Body of pancreas (tissue), 4 donors: ENCODE measurements at regions not wholly inside any gene's neighbourhood (a gene's known extent, or its start where the extent isn't known, plus 50 kb on each side); places are given as distances from the start of the nearest gene placed in this dataset.
A peak's percentile ranks its signal among the peaks of the same experiment; 100 is the strongest.
"Not testable (repeated sequence)": the region's sequence is repeated elsewhere in the genome, so short reads cannot be mapped to it uniquely, and the experiment has no call there.

ENCODE experiments used
- ATAC-seq: fragments of 150-250 bp; one replicate; pipeline ENCODE4 v1.9.1; 2016
- DNase-seq, 4 donors: peaks; one replicate each; pipeline ENCODE4 v3.0.0-alpha.2; 2019
- H3K27ac ChIP-seq, 4 donors: fragments of 200-600 bp; sonication (generic); 1 replicate in 3 of 4; 2 replicates in 1 of 4; pipeline versions ENCODE4 v1.5.1 to v1.6.1; 2016 to 2019; ENCODE audit warnings: mild to moderate bottlenecking in 1 of 4, mixed read lengths in 1 of 4, moderate library complexity in 1 of 4
- H3K27me3 ChIP-seq, 2 donors: fragments of 200-600 bp; sonication (generic); one replicate each; pipeline ENCODE4 v1.6.0; 2016; ENCODE audit warnings: mild to moderate bottlenecking in 1 of 2
- H3K36me3 ChIP-seq, 2 donors: fragments of 200-600 bp; sonication (generic); replicated peaks in 1 of 2; 2 replicates each; pipeline ENCODE4 v1.5.1; 2016; ENCODE audit warnings: low read depth in 2 of 2; ENCODE audit not compliant: insufficient read depth in 1 of 2
- H3K4me1 ChIP-seq: fragments of 200-600 bp; sonication (generic); one replicate; pipeline ENCODE4 v1.6.0; 2016
- H3K4me3 ChIP-seq, 2 donors: fragments of 200-600 bp; sonication (generic); 1 replicate in 1 of 2; 2 replicates in 1 of 2; pipeline ENCODE4 v1.5.1; 2016 to 2019
- H3K9me3 ChIP-seq, 3 donors: fragments of 200-600 bp; sonication (generic); 1 replicate in 2 of 3; 2 replicates in 1 of 3; pipeline ENCODE4 v1.5.1; 2016
- POLR2A ChIP-seq, 3 donors: fragments of 450-650 bp; IDR thresholded peaks; one replicate each; pipeline ENCODE4 v1.6.1; 2016; ENCODE audit warnings: antibody characterized with exemption in 3 of 3, mild to moderate bottlenecking in 2 of 3
- WGBS, 2 donors: methylation state at CpG; one replicate each; pipeline ENCODE4 v1.1.5; 2017; 5-methylcytosine and 5-hydroxymethylcytosine counted together
- intact Hi-C: fragments of 100-400 bp; cut with DNase I; formaldehyde crosslinking; loops from one replicate; pipeline ENCODE4 v1.15.1; 2023
- TF ChIP-seq, protein P1 (sequence below), 7 experiments: fragments of 450-650 bp in 4 of 7; fragments of 200-600 bp in 3 of 7; sonication (generic) in 3 of 7; IDR thresholded peaks; one replicate each; pipeline ENCODE4 v1.5.1; 2016 to 2019; ENCODE audit warnings: antibody characterized with exemption in 7 of 7

- Histone ChIP-seq H3K36me3 (no peaks in the 10 kb centered on the region), H3K9me3 (peaks cover 0 to 75% (median 0%) of the 10 kb centered on the region in 3 donors), H3K27ac (no peak overlapping the region), H3K4me1 (no peaks in the 10 kb centered on the region), H3K4me3 (no peak overlapping the region), H3K27me3 (no peaks in the 10 kb centered on the region)
- ATAC-seq (no peak), DNase-seq (no peak)
- intact Hi-C loops: no loop called here
- TF ChIP-seq, protein P1, sequence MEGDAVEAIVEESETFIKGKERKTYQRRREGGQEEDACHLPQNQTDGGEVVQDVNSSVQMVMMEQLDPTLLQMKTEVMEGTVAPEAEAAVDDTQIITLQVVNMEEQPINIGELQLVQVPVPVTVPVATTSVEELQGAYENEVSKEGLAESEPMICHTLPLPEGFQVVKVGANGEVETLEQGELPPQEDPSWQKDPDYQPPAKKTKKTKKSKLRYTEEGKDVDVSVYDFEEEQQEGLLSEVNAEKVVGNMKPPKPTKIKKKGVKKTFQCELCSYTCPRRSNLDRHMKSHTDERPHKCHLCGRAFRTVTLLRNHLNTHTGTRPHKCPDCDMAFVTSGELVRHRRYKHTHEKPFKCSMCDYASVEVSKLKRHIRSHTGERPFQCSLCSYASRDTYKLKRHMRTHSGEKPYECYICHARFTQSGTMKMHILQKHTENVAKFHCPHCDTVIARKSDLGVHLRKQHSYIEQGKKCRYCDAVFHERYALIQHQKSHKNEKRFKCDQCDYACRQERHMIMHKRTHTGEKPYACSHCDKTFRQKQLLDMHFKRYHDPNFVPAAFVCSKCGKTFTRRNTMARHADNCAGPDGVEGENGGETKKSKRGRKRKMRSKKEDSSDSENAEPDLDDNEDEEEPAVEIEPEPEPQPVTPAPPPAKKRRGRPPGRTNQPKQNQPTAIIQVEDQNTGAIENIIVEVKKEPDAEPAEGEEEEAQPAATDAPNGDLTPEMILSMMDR (IDR thresholded peaks at IDR 0.05): no peak
- 58 to 66% methylated on average over 10 of the region's 10 CpGs for WGBS, 2 donors
These were observed 334.0 kb downstream of the ZNF33B start for GRCh38 chr10:42304341-42304740.

DNA sequence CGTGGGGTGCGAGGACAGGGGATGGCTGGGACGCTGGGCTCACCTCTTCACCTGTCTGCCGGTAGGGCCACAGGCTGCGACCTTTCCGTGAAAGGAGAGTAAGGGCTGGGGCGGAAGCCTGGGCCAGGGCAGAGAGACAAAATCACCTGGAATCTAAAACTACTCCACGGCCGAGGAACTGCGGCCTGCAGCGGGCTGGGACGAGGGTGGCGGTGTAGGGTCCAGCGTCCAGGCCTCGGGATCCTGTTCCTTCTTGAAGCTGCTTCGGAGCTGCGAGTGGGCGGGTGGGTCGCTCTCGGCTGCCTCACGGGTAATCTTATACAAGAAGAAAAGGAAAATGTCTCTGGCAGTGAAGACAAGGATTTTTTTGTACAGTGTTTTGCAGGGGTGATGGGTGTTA is 356.5 kb downstream of the ZNF33B start:
- H3K9me3 ChIP-seq, ATAC-seq, H3K27me3 ChIP-seq, DNase-seq, H3K36me3 ChIP-seq, H3K4me3 ChIP-seq, H3K27ac ChIP-seq, intact Hi-C loops, H3K4me1 ChIP-seq: not testable (repeated sequence)
- 64 to 78% methylated on average over 21 of the region's 21 CpGs for WGBS, 2 donors

DNA sequence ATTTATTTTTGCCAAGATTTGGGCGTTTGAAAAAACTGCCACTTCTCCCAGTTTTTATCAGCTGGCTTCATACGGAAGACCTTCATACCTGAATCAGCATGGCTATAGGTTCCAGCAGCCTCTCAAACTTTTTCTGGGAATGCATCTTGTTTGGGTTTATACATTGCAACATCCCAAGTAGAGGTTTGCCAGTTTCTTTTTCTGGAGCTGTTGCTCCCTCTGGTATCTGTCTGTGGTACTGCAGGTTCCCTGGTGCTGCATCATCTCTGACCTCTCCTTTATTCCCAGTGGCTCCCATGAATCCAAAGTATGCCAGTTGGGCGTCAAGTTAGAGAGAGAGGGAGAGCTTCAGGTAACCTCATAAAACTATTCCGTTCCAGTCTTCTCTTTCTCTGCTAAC is 368.6 kb downstream of the ZNF33B start:
- WGBS, 2 donors: 14 to 15% methylated on average over 2 to 4 of the region's 4 CpGs

GRCh38 chr10:42263259-42263658 is 375.1 kb downstream of the ZNF33B start:
- H3K4me1 ChIP-seq, H3K27ac ChIP-seq, H3K9me3 ChIP-seq, DNase-seq, H3K4me3 ChIP-seq, intact Hi-C loops, H3K36me3 ChIP-seq, H3K27me3 ChIP-seq, ATAC-seq: not testable (repeated sequence)
- 38% methylated on average over 4 of the region's 6 CpGs; no CpG with 5 or more reads in 1 of the 2 donors for WGBS, 2 donors

More for the DNA sequence above, 368.6 kb downstream of the ZNF33B start:
- intact Hi-C loops, H3K4me1 ChIP-seq, DNase-seq, H3K27me3 ChIP-seq, H3K36me3 ChIP-seq, H3K27ac ChIP-seq, ATAC-seq, H3K9me3 ChIP-seq, H3K4me3 ChIP-seq: not testable (repeated sequence)

DNA sequence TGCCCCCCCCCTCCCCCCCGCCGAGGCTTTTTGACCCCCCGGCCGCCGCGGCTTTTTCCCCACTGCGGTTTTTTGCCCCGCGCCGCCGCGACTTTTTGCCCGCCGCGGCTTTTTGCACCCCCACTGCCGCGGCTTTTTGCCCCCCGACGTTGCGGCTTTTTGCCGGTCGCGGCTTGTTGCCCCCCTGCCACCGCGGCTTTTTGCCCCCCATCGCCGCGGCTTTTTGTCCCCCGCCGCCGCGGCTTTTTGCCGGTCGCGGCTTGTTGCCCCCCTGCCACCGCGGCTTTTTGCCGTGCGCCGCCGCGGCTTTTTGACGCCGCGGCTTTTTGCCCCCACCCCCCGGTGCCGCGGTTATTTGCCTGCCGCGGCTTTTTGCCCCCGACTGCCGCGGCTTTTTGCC is 395.4 kb downstream of the ZNF33B start:
- H3K9me3 ChIP-seq, ATAC-seq, H3K4me3 ChIP-seq, intact Hi-C loops, H3K27ac ChIP-seq, DNase-seq, H3K4me1 ChIP-seq, H3K27me3 ChIP-seq, H3K36me3 ChIP-seq: not testable (repeated sequence)
- 0% methylated on average over 1 of the region's 53 CpGs; no CpG with 5 or more reads in 1 of the 2 donors for WGBS, 2 donors

DNA sequence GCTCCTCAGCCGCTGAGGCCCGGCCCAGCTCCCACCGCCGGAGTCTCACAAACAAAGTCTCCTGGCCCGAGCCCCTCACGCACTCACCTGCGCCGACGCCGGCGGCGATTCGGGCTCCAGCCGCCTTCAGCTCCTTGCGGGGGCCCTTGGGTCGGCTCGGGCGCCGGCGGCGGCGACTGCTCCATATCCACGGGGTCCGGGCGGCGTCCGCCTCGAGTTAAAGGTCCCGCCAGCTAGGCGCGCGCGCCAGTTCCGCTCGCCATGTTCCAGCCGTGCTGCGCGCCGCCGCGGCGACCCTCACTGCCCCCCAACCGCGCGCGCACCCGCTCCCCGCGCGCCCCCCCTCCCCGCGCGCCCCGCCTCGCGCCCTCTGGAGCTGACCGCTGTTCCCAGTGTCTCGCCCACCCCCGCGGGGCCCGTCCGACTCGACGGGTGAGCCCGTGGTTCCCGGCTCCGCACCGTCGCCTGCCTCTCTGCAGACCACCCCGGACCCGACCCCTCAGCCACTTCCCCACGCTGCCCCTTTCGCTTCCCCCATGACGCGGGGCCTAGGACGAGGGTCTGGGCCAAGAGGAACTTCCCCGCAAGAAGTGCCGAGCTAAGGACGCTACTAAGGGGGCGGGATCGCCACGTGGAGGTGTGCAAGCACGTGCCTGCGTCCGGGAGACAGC is 396.1 kb downstream of the ZNF33B start:
- TF ChIP-seq POLR2A (IDR thresholded peaks at IDR 0.05): no peak
- TF ChIP-seq, protein P1 (IDR thresholded peaks at IDR 0.05): no peak
- ATAC-seq: no peak
- WGBS, 2 donors: 18 to 27% methylated on average over 31 to 36 of the region's 85 CpGs
- DNase-seq: peak in 1 of 4 donors; percentile 46
- H3K9me3 ChIP-seq: no peaks in the 10 kb centered on the region
- no peaks in the 10 kb centered on the region for H3K4me1 ChIP-seq
- no peak overlapping the region for H3K27ac ChIP-seq
- H3K27me3 ChIP-seq: no peaks in the 10 kb centered on the region
- H3K36me3 ChIP-seq: no peaks in the 10 kb centered on the region
- intact Hi-C loops: no loop called here
- H3K4me3 ChIP-seq: no peak overlapping the region

- H3K9me3 ChIP-seq, H3K4me1 ChIP-seq, intact Hi-C loops, H3K27ac ChIP-seq, H3K27me3 ChIP-seq, H3K4me3 ChIP-seq, H3K36me3 ChIP-seq, DNase-seq, ATAC-seq: not testable (repeated sequence)
- 87 to 88% methylated on average over 8 to 12 of the region's 13 CpGs for WGBS, 2 donors
These were observed 402.0 kb downstream of the ZNF33B start for GRCh38 chr10:42236401-42236800.

DNA sequence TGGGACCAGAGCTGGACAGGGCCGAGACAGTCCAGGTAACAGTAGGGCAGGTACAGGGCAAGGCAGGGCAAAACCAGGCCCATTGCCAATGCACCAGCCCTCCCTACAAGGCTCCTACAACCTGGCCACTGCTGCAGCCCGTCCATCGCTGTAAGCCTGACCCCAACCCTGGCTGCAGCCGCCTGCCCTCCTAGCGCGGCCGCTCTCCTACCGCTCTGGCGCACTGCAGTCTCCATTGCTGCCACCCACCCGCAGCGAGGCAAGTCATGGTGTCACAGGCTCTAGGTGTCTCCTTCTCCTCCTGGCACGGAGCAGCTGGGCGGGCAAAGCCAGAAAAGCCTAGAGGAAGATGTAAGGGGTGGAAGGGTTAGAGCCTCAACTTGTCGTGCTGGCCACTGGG is 402.6 kb downstream of the ZNF33B start:
- not testable (repeated sequence) for DNase-seq, ATAC-seq
- 81 to 96% methylated on average over 14 of the region's 14 CpGs for WGBS, 2 donors

DNA sequence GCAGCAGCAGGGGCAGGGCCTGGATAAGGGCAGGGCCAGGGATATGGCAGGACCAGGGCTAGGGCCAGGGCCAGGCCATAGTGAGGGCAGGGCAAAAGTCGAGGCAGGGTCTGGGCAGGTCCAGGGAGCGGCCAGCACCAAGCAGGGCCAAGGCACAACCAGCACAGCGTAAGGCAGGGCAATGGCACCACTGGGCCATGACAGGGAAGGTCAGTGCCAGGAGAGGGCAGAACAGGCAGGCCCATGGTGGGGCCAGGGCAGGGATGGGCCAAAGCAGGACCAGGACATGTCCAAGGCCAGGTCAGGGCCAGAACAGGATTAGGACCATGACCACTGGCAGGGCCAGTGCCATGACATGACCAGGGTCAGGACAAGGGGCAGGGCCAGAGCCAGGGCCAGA is 403.1 kb downstream of the ZNF33B start:
- ATAC-seq, H3K27ac ChIP-seq, H3K4me3 ChIP-seq, DNase-seq, H3K27me3 ChIP-seq, H3K4me1 ChIP-seq, H3K9me3 ChIP-seq, intact Hi-C loops, H3K36me3 ChIP-seq: not testable (repeated sequence)
- WGBS, 2 donors: 76 to 88% methylated on average over 3 of the region's 3 CpGs

More for the DNA sequence above, 402.6 kb downstream of the ZNF33B start:
- H3K9me3 ChIP-seq, H3K27me3 ChIP-seq, H3K27ac ChIP-seq, intact Hi-C loops, H3K4me3 ChIP-seq, H3K4me1 ChIP-seq, H3K36me3 ChIP-seq: not testable (repeated sequence)

- H3K4me1 ChIP-seq, H3K27ac ChIP-seq, intact Hi-C loops, ATAC-seq, H3K9me3 ChIP-seq, H3K36me3 ChIP-seq, H3K27me3 ChIP-seq, DNase-seq, H3K4me3 ChIP-seq: not testable (repeated sequence)
- WGBS, 2 donors: 67 to 69% methylated on average over 3 to 5 of the region's 5 CpGs
These were observed 403.9 kb downstream of the ZNF33B start for GRCh38 chr10:42234506-42234905.
